ENCODE measurements at regions not wholly inside any gene's neighbourhood (a gene's known extent, or its start where the extent isn't known, plus 50 kb on each side); places are given as distances from the start of the nearest gene placed in this dataset.
"Not testable (repeated sequence)": the region's sequence is repeated elsewhere in the genome, so short reads cannot be mapped to it uniquely, and the experiment has no call there.

DNA sequence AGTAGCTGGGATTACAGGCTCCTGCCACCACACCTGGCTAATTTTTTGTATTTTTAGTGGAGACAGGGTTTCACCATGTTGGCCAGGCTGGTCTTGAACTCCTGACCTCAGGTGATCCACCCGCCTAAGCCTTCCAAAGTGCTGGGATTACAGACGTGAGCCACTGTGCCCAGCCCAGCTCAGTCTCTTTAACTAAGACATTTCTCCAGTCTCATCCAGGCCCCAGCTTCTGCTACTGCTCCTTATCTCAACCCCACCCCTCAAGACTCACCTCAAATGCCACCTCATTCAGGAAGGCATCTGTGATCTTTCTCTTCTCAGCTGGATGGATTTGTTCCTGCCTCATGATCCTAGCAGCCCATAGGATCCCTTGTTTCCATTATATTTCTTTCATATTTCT, 85.9 kb upstream of the GRAMD1B start:
- H3K27ac ChIP-seq (ENCODE audit: low read depth, low read length); H3K4me3 ChIP-seq (ENCODE audit: low read depth, low read length); H3K27me3 ChIP-seq (ENCODE audit: control insufficient read depth, insufficient read depth, low read length); H3K4me1 ChIP-seq (ENCODE audit: control insufficient read depth, insufficient read depth, low read length); H3K9ac ChIP-seq (ENCODE audit: low read length); H3K36me3 ChIP-seq (ENCODE audit: control insufficient read depth, insufficient read depth, low read length); H3K9me3 ChIP-seq (ENCODE audit: control insufficient read depth, insufficient read depth, low read depth, low read length): not testable (repeated sequence)

DNA sequence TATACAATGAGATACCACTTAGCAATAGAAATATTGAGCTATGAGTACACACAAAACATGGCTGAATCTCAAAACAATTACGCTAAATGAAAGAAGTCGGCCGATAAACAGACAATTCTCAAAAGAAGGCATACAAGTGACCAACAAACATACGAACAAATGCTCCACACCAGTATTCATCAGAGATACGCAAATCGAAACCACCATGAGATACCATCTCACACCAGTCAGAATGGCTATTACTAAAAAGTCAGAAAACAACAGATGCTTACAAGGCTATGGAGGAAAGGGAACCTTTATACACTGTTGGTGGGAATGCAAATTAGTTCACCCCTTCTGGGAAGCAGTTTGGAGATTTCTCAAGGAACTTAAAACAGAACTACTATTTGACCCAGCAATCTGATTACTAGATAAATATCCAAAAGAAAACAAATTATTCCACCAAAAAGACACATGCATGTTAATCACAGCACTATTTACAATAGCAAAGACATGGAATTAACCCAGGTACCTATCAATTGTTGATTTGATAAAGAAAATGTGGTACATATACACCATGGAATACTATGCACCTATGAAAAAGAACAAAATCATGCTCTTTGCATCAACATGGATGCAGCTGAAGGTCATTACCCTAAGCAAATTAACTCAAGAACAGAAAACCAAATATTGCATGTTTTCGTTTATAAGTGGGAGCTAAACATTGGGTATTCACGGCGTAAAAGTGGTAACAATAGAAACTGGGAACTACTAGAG, 90.9 kb upstream of the GRAMD1B start:
- Histone ChIP-seq H3K9me3 (ENCODE audit: control insufficient read depth, insufficient read depth, low read depth, low read length) (peaks cover 4% of the 10 kb centered on the region; the same call in 1 of the 2 replicates), H3K36me3 (ENCODE audit: control insufficient read depth, insufficient read depth, low read length) (no peaks in the 10 kb centered on the region), H3K27me3 (ENCODE audit: control insufficient read depth, insufficient read depth, low read length) (no peaks in the 10 kb centered on the region), H3K9ac (ENCODE audit: low read length) (no peak overlapping the region), H3K27ac (ENCODE audit: low read depth, low read length) (no peak overlapping the region), H3K4me1 (ENCODE audit: control insufficient read depth, insufficient read depth, low read length) (no peaks in the 10 kb centered on the region), H3K4me3 (ENCODE audit: low read depth, low read length) (no peak overlapping the region)

DNA sequence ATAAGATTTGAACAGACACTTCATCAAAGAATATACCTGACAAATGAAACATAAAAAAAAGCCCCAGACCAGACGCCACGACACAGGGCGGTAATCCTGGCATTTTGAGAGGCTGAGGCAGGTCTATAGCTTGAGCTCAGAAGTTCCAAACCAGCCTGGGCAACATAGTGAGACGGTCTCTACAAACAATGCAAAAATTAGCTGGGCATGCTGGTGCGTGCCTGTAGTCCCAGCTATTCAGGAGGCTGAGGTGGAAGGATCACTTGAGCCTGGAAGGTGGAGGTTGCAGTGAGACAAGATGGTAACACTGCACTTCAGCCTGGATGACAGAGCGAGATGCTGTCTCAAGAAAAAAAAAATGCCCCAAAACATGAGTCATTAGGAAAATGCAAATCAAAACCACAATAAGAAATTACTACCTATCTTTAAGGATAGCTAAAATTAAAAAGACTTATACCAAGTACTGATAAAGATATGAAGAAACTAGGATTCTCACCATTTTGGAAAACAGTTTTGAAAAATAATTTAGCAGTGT, 91.7 kb upstream of the GRAMD1B start:
- no peaks in the 10 kb centered on the region for H3K4me1 ChIP-seq (ENCODE audit: control insufficient read depth, insufficient read depth, low read length)
- peaks cover 4% of the 10 kb centered on the region; the same call in 1 of the 2 replicates for H3K9me3 ChIP-seq (ENCODE audit: control insufficient read depth, insufficient read depth, low read depth, low read length)
- no peak overlapping the region for H3K27ac ChIP-seq (ENCODE audit: low read depth, low read length)
- H3K36me3 ChIP-seq (ENCODE audit: control insufficient read depth, insufficient read depth, low read length), result no peaks in the 10 kb centered on the region
- no peak overlapping the region for H3K9ac ChIP-seq (ENCODE audit: low read length)
- no peaks in the 10 kb centered on the region for H3K27me3 ChIP-seq (ENCODE audit: control insufficient read depth, insufficient read depth, low read length)
- no peak overlapping the region for H3K4me3 ChIP-seq (ENCODE audit: low read depth, low read length)

DNA sequence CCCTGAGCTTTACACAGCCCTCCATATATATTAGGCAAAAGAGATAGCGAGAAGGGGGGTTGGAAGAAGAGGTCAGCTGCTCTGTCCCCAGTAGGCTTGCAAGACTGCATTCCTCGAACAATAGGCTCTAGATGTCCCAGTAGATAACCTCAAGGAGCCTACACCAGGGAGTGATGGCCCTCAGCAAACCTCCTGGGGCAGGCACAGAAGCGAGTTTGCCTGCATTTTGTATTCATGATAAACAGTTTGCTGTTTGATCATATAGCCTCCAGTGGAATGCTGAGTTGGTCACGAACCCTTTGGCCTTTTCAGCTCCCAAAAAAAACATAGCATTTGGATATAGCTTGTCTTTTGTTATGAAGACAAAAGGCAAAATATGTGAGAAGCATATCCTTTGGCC, 95.1 kb upstream of the GRAMD1B start:
- Histone ChIP-seq H3K4me3 (ENCODE audit: low read depth, low read length) (no peak overlapping the region), H3K27me3 (ENCODE audit: control insufficient read depth, insufficient read depth, low read length) (no peaks in the 10 kb centered on the region), H3K4me1 (ENCODE audit: control insufficient read depth, insufficient read depth, low read length) (no peaks in the 10 kb centered on the region), H3K9me3 (ENCODE audit: control insufficient read depth, insufficient read depth, low read depth, low read length) (peaks cover 9% of the 10 kb centered on the region; the same call in 1 of the 2 replicates), H3K27ac (ENCODE audit: low read depth, low read length) (no peak overlapping the region), H3K9ac (ENCODE audit: low read length) (no peak overlapping the region), H3K36me3 (ENCODE audit: control insufficient read depth, insufficient read depth, low read length) (no peaks in the 10 kb centered on the region)

DNA sequence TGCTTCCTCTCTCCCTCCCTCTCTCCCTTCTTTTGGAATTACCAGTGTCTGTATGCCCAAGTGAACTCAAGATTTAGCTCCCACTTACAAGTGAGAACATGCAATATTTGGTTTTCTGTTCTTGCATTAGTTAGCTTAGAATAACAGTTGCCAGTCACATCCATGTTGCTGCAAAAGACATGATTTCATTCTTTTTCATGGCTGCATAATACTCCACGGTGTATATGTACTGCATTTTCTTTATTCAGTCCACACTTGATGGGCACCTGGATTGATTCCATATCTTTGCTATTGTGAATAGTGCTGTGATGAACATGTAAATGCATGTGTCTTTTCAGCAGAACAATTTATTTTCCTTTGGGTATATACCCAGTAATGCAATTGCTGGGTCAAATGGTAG, 97.5 kb upstream of the GRAMD1B start:
- not testable (repeated sequence) for H3K27me3 ChIP-seq (ENCODE audit: control insufficient read depth, insufficient read depth, low read length); H3K4me1 ChIP-seq (ENCODE audit: control insufficient read depth, insufficient read depth, low read length); H3K36me3 ChIP-seq (ENCODE audit: control insufficient read depth, insufficient read depth, low read length); H3K9ac ChIP-seq (ENCODE audit: low read length); H3K9me3 ChIP-seq (ENCODE audit: control insufficient read depth, insufficient read depth, low read depth, low read length); H3K4me3 ChIP-seq (ENCODE audit: low read depth, low read length); H3K27ac ChIP-seq (ENCODE audit: low read depth, low read length)

DNA sequence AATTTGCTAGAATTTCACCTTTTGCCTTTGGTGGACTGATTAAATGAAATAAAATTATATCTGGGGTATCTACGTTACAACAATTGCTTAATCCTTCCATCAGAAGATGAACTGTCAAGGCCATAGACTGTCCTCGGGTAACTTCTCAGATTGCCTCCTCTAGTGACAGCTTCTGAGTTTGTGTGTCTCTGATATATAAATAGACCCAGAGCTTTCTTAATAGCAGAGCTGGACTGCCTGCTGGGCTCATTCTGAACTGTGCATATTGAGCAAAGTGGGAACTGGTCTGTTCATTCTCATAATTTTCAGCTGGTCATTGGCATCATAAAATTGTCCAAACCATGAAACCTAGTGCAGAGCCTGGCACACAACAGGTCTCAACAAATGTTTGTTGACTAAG, 99.1 kb upstream of the GRAMD1B start:
- Histone ChIP-seq H3K27ac (ENCODE audit: low read depth, low read length) (no peak overlapping the region), H3K36me3 (ENCODE audit: control insufficient read depth, insufficient read depth, low read length) (no peaks in the 10 kb centered on the region), H3K4me3 (ENCODE audit: low read depth, low read length) (no peak overlapping the region), H3K4me1 (ENCODE audit: control insufficient read depth, insufficient read depth, low read length) (no peaks in the 10 kb centered on the region; the same call in 1 of the 2 replicates), H3K9me3 (ENCODE audit: control insufficient read depth, insufficient read depth, low read depth, low read length) (peaks cover 9% of the 10 kb centered on the region; the same call in 1 of the 2 replicates), H3K27me3 (ENCODE audit: control insufficient read depth, insufficient read depth, low read length) (no peaks in the 10 kb centered on the region), H3K9ac (ENCODE audit: low read length) (no peak overlapping the region)

DNA sequence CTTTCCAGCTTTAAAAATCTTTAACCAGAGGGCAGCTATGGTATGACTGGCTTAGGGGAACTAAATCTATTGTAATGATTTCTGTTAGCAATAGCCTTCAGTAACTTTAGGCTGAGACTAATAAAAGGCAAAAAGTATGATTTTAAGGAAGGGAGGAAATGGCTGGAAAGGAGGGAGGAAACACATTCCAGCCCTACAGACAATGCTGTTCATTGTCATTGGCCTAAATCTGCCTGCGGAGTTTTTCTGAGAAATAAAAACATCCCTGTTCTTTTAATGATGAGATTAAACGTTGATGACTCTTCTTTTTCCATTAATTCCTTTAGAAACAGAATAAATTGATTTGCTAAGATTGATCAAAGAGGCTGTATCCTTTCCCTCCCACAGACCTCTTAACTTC, 99.6 kb upstream of the GRAMD1B start:
- H3K4me3 ChIP-seq (ENCODE audit: low read depth, low read length), result no peak overlapping the region
- peaks cover 9% of the 10 kb centered on the region; the same call in 1 of the 2 replicates for H3K9me3 ChIP-seq (ENCODE audit: control insufficient read depth, insufficient read depth, low read depth, low read length)
- no peaks in the 10 kb centered on the region for H3K36me3 ChIP-seq (ENCODE audit: control insufficient read depth, insufficient read depth, low read length)
- no peak overlapping the region for H3K27ac ChIP-seq (ENCODE audit: low read depth, low read length)
- no peak overlapping the region for H3K9ac ChIP-seq (ENCODE audit: low read length)
- H3K27me3 ChIP-seq (ENCODE audit: control insufficient read depth, insufficient read depth, low read length), result no peaks in the 10 kb centered on the region
- H3K4me1 ChIP-seq (ENCODE audit: control insufficient read depth, insufficient read depth, low read length), result no peaks in the 10 kb centered on the region; the same call in 1 of the 2 replicates

DNA sequence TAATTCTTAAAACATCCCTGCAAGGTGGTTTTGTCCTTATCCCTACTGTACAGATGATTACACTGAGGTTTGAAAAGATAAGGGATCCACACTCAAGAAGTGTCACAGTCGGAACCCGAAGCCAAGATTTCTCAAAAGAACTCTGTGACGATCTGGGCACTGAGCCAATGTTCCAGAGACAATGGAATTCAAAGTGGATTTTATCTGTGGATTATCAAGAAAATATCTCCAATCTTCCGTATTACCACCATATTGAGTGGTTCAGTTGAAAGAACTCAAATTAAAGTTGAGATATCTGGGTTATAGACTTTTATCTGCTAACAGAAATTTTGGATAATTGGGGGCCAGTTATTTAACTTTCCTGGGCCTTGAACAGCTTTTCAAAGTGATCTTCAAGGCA, 100.0 kb upstream of the GRAMD1B start:
- no peaks in the 10 kb centered on the region; the same call in 1 of the 2 replicates for H3K4me1 ChIP-seq (ENCODE audit: control insufficient read depth, insufficient read depth, low read length)
- H3K9me3 ChIP-seq (ENCODE audit: control insufficient read depth, insufficient read depth, low read depth, low read length), result peaks cover 8% of the 10 kb centered on the region; the same call in 1 of the 2 replicates
- H3K9ac ChIP-seq (ENCODE audit: low read length), result no peak overlapping the region
- no peak overlapping the region for H3K4me3 ChIP-seq (ENCODE audit: low read depth, low read length)
- no peak overlapping the region for H3K27ac ChIP-seq (ENCODE audit: low read depth, low read length)
- H3K36me3 ChIP-seq (ENCODE audit: control insufficient read depth, insufficient read depth, low read length), result no peaks in the 10 kb centered on the region
- no peaks in the 10 kb centered on the region for H3K27me3 ChIP-seq (ENCODE audit: control insufficient read depth, insufficient read depth, low read length)

DNA sequence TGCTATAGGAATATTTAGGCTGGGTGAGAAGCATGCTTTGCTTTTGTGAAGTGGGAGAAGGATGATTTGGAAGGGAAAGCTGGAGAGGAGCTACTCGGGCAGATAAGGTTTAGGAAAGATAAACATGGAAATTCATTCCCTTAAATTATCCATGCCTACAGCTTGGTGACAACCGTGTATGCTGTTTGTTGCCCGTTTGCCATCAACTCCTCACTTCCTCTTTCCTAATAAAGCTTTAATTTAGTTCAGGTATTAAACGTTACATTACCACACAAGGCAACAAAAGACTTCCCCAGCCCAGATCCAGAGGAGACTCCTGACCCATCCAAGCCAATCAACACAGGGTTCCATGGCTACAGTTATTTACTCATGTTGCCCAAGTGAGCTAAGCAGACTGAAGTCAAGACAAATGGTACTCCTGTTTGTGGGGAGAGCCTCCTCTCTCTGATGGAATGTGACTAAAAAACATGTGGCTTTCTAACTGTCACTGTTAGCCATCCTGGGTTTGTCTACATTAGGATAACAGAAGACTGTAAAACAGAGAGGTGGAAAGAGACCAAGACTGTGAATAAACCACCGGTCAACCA, 101.7 kb upstream of the GRAMD1B start:
- H3K27ac ChIP-seq (ENCODE audit: low read depth, low read length), result no peak overlapping the region
- no peaks in the 10 kb centered on the region for H3K36me3 ChIP-seq (ENCODE audit: control insufficient read depth, insufficient read depth, low read length)
- 0 out of 2 replicates have a peak, but pooled peaks cover 4% of the 10 kb centered on the region for H3K9me3 ChIP-seq (ENCODE audit: control insufficient read depth, insufficient read depth, low read depth, low read length)
- no peak overlapping the region for H3K4me3 ChIP-seq (ENCODE audit: low read depth, low read length)
- no peak overlapping the region for H3K9ac ChIP-seq (ENCODE audit: low read length)
- H3K27me3 ChIP-seq (ENCODE audit: control insufficient read depth, insufficient read depth, low read length), result peaks cover 7% of the 10 kb centered on the region; the same call in 1 of the 2 replicates
- no peaks in the 10 kb centered on the region; the same call in 1 of the 2 replicates for H3K4me1 ChIP-seq (ENCODE audit: control insufficient read depth, insufficient read depth, low read length)

DNA sequence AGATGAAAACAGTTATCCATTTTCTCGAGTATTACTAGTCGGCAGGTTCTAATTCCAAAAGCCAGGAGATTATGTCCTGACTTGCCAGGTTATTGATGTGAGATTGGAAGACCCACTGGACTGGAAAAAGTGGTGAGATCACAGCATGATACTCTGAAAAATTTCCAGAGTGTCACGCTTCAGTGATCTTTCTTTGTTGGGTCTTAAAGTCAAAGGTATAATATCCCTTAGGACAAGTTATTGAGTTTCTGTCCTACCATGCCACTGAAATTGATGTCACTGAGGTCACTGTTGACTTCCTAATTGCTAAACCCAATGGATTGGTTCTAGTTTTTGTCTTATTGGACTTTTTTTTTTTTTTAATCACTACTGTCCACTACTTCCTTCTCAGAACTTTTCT, 104.5 kb upstream of the GRAMD1B start:
- no peak overlapping the region for H3K27ac ChIP-seq (ENCODE audit: low read depth, low read length)
- H3K9ac ChIP-seq (ENCODE audit: low read length), result no peak overlapping the region
- no peaks in the 10 kb centered on the region for H3K36me3 ChIP-seq (ENCODE audit: control insufficient read depth, insufficient read depth, low read length)
- no peak overlapping the region for H3K4me3 ChIP-seq (ENCODE audit: low read depth, low read length)
- H3K9me3 ChIP-seq (ENCODE audit: control insufficient read depth, insufficient read depth, low read depth, low read length), result no peaks in the 10 kb centered on the region
- H3K27me3 ChIP-seq (ENCODE audit: control insufficient read depth, insufficient read depth, low read length), result peaks cover 7% of the 10 kb centered on the region; the same call in 1 of the 2 replicates
- H3K4me1 ChIP-seq (ENCODE audit: control insufficient read depth, insufficient read depth, low read length), result no peaks in the 10 kb centered on the region; the same call in 1 of the 2 replicates

DNA sequence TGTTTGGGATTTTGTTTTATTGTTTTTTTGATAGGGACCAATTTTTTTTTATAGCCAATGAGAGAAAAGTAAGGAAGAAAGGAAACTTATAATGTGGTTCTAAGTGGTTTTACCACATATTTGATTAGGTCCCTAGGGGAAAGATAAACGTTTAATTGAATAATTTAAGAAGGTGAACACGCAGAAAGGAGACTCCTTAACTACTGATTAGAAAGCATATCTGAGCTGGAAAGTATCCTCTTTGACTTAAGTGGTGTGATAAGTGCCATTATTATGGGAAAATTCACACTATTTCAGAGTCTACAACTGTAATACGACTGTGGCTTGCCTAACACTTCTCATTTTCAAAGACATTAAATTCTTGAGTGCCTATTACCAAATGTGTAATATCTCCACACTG, 106.5 kb upstream of the GRAMD1B start:
- Histone ChIP-seq H3K4me3 (ENCODE audit: low read depth, low read length) (no peak overlapping the region), H3K27me3 (ENCODE audit: control insufficient read depth, insufficient read depth, low read length) (peaks cover 7% of the 10 kb centered on the region; the same call in 1 of the 2 replicates), H3K36me3 (ENCODE audit: control insufficient read depth, insufficient read depth, low read length) (no peaks in the 10 kb centered on the region), H3K9me3 (ENCODE audit: control insufficient read depth, insufficient read depth, low read depth, low read length) (no peaks in the 10 kb centered on the region), H3K9ac (ENCODE audit: low read length) (no peak overlapping the region), H3K27ac (ENCODE audit: low read depth, low read length) (no peak overlapping the region), H3K4me1 (ENCODE audit: control insufficient read depth, insufficient read depth, low read length) (no peaks in the 10 kb centered on the region; the same call in 1 of the 2 replicates)
